DMS153 (cell line): ENCODE measurements at regions not wholly inside any gene's neighbourhood (a gene's known extent, or its start where the extent isn't known, plus 50 kb on each side); places are given as distances from the start of the nearest gene placed in this dataset.

ENCODE experiments used
- DNase-seq: peaks from one replicate; lab custom pipeline; 2025; lab: John Stamatoyannopoulos, UW

- no peak for DNase-seq
Measured at GRCh38 chr14:42927313-42927712, 1320.6 kb downstream of the LRFN5 start.

GRCh38 chr14:42921901-42922300, 1315.2 kb downstream of the LRFN5 start:
- DNase-seq = no peak

- no peak for DNase-seq
Measured at GRCh38 chr14:42918615-42919014, 1311.9 kb downstream of the LRFN5 start.

- peak; percentile 51 for DNase-seq
Measured at GRCh38 chr14:42911642-42912041, 1305.0 kb downstream of the LRFN5 start.

GRCh38 chr14:42909659-42910058, 1303.0 kb downstream of the LRFN5 start:
- no peak for DNase-seq

GRCh38 chr14:42893183-42893582, 1286.5 kb downstream of the LRFN5 start:
- DNase-seq = no peak

GRCh38 chr14:42884100-42884499, 1277.4 kb downstream of the LRFN5 start:
- DNase-seq = no peak

- no peak for DNase-seq
Measured at GRCh38 chr14:42877716-42878115, 1271.0 kb downstream of the LRFN5 start.

- DNase-seq = peak; percentile 25
Measured at GRCh38 chr14:42872786-42873185, 1266.1 kb downstream of the LRFN5 start.

GRCh38 chr14:42869681-42870080, 1263.0 kb downstream of the LRFN5 start:
- DNase-seq = no peak

GRCh38 chr14:42862114-42862513, 1255.4 kb downstream of the LRFN5 start:
- no peak for DNase-seq

GRCh38 chr14:42860371-42860770, 1253.7 kb downstream of the LRFN5 start:
- DNase-seq = no peak

- no peak for DNase-seq
Measured at GRCh38 chr14:42856106-42856505, 1249.4 kb downstream of the LRFN5 start.

GRCh38 chr14:42855085-42855484, 1248.4 kb downstream of the LRFN5 start:
- no peak for DNase-seq

GRCh38 chr14:42854061-42854460, 1247.4 kb downstream of the LRFN5 start:
- no peak for DNase-seq

- DNase-seq = no peak
Measured at GRCh38 chr14:42848652-42849051, 1242.0 kb downstream of the LRFN5 start.

GRCh38 chr14:42814817-42815216, 1208.1 kb downstream of the LRFN5 start:
- no peak for DNase-seq

- DNase-seq = no peak
Measured at GRCh38 chr14:42806909-42807315, 1200.2 kb downstream of the LRFN5 start.

GRCh38 chr14:42804141-42804540, 1197.5 kb downstream of the LRFN5 start:
- no peak for DNase-seq

- DNase-seq = no peak
Measured at GRCh38 chr14:42802346-42802745, 1195.7 kb downstream of the LRFN5 start.

- DNase-seq = no peak
Measured at GRCh38 chr14:42792166-42792565, 1185.5 kb downstream of the LRFN5 start.

- DNase-seq = no peak
Measured at GRCh38 chr14:42782754-42783153, 1176.1 kb downstream of the LRFN5 start.

GRCh38 chr14:42778984-42779383, 1172.3 kb downstream of the LRFN5 start:
- DNase-seq = no peak

- DNase-seq = no peak
Measured at GRCh38 chr14:42750771-42751170, 1144.1 kb downstream of the LRFN5 start.

GRCh38 chr14:42742084-42742483, 1135.4 kb downstream of the LRFN5 start:
- DNase-seq = no peak
